ENCODE measurements at regions not wholly inside any gene's neighbourhood (a gene's known extent, or its start where the extent isn't known, plus 50 kb on each side); places are given as distances from the start of the nearest gene placed in this dataset.

DNA sequence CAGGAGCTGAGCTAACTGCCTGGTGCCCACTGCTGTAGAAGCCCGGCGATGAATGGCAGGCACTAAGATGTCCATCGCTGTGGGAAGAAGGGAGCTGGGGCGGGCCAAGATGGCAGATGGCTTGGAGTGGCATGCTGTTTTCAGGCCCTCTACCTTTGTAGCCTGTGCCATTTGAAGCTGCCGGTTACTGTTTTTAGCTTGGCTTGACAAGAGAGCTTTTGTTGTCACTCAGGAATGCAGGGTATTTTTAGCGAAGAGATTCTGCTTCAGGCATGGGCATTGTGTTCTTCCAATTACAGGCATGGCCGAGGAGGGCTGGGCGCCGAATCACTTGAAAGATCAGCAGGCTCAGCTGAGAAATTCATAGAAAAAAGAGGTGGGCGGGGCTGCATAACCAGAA lies 348.7 kb downstream of the RPS6KC1 start:
- TF ChIP-seq, protein P1, sequence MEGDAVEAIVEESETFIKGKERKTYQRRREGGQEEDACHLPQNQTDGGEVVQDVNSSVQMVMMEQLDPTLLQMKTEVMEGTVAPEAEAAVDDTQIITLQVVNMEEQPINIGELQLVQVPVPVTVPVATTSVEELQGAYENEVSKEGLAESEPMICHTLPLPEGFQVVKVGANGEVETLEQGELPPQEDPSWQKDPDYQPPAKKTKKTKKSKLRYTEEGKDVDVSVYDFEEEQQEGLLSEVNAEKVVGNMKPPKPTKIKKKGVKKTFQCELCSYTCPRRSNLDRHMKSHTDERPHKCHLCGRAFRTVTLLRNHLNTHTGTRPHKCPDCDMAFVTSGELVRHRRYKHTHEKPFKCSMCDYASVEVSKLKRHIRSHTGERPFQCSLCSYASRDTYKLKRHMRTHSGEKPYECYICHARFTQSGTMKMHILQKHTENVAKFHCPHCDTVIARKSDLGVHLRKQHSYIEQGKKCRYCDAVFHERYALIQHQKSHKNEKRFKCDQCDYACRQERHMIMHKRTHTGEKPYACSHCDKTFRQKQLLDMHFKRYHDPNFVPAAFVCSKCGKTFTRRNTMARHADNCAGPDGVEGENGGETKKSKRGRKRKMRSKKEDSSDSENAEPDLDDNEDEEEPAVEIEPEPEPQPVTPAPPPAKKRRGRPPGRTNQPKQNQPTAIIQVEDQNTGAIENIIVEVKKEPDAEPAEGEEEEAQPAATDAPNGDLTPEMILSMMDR (IDR thresholded peaks at IDR 0.05), result no peak
- no peak for TF ChIP-seq EZH2 (IDR thresholded peaks at IDR 0.05; ENCODE audit: borderline replicate concordance, insufficient read depth, low read depth, low read length, poor library complexity, severe bottlenecking)

Data from B cell (primary cell).